Stimulated activated CD4-positive, alpha-beta T cell treated with anti-CD3 and anti-CD28 coated beads, Interleukin-15, amount 100 ng/mL, for 1 hour (primary cell): ENCODE measurements at regions not wholly inside any gene's neighbourhood (a gene's known extent, or its start where the extent isn't known, plus 50 kb on each side); places are given as distances from the start of the nearest gene placed in this dataset.

Source experiments
- DNase-seq, 2 donors: peaks; one replicate each; pipeline ENCODE4 v3.0.0-alpha.2; 2020; ENCODE audit warnings: low read depth in 1 of 2, low spot score in 1 of 2

- no peak for DNase-seq
Measured at GRCh38 chr5:147162740-147163139, 72.1 kb upstream of the STK32A start.

- DNase-seq: no peak
Measured at GRCh38 chr5:147167529-147167928, 67.3 kb upstream of the STK32A start.

- no peak for DNase-seq
Measured at GRCh38 chr5:147168578-147169327, 66.1 kb upstream of the STK32A start.

GRCh38 chr5:147169399-147169798 is 65.4 kb upstream of the STK32A start:
- no peak for DNase-seq

GRCh38 chr5:147169901-147170300 is 64.9 kb upstream of the STK32A start:
- DNase-seq: no peak

GRCh38 chr5:147170603-147171002 is 64.2 kb upstream of the STK32A start:
- no peak for DNase-seq

GRCh38 chr5:147174671-147175265 is 60.1 kb upstream of the STK32A start:
- no peak for DNase-seq

GRCh38 chr5:147175516-147176097 is 59.2 kb upstream of the STK32A start:
- no peak for DNase-seq

- DNase-seq: no peak
Measured at GRCh38 chr5:147176422-147176821, 58.4 kb upstream of the STK32A start.

GRCh38 chr5:147177125-147177840 is 57.5 kb upstream of the STK32A start:
- no peak for DNase-seq

GRCh38 chr5:147179562-147180147 is 55.2 kb upstream of the STK32A start:
- DNase-seq: no peak

- DNase-seq: no peak
Measured at GRCh38 chr5:147180751-147181150, 54.1 kb upstream of the STK32A start.
